ENCODE measurements at regions not wholly inside any gene's neighbourhood (a gene's known extent, or its start where the extent isn't known, plus 50 kb on each side); places are given as distances from the start of the nearest gene placed in this dataset.

DNA sequence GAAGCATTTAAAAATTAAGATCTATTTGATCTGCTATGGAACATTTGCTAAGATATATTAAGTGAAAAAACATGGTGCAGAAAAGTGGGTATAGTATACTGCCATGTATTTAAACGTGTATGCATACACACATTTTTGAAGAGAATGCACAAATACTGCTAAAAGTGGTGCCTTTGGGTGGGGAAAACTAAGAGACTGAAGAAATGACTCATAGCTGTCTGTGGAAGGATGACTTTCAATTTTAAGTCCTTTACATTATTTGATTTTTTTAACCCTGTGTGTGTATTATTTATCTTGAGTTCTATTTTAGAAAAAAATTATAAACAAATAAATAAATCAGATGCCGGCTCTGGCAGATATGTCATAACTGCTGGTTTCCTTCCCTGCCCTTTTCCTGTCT is 120.7 kb upstream of the SLIT3 start:
- DNase-seq = no peak
- WGBS, 2 donors = 43 to 52% methylated on average over 2 of the region's 2 CpGs
- TF ChIP-seq, protein P1, sequence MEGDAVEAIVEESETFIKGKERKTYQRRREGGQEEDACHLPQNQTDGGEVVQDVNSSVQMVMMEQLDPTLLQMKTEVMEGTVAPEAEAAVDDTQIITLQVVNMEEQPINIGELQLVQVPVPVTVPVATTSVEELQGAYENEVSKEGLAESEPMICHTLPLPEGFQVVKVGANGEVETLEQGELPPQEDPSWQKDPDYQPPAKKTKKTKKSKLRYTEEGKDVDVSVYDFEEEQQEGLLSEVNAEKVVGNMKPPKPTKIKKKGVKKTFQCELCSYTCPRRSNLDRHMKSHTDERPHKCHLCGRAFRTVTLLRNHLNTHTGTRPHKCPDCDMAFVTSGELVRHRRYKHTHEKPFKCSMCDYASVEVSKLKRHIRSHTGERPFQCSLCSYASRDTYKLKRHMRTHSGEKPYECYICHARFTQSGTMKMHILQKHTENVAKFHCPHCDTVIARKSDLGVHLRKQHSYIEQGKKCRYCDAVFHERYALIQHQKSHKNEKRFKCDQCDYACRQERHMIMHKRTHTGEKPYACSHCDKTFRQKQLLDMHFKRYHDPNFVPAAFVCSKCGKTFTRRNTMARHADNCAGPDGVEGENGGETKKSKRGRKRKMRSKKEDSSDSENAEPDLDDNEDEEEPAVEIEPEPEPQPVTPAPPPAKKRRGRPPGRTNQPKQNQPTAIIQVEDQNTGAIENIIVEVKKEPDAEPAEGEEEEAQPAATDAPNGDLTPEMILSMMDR (IDR thresholded peaks at IDR 0.05) = no peak
- TF ChIP-seq POLR2A (IDR thresholded peaks at IDR 0.05) = no peak
- no peak for TF ChIP-seq POLR2AphosphoS5 (IDR thresholded peaks at IDR 0.05)
- no peak for TF ChIP-seq EP300 (IDR thresholded peaks at IDR 0.05)

DNA sequence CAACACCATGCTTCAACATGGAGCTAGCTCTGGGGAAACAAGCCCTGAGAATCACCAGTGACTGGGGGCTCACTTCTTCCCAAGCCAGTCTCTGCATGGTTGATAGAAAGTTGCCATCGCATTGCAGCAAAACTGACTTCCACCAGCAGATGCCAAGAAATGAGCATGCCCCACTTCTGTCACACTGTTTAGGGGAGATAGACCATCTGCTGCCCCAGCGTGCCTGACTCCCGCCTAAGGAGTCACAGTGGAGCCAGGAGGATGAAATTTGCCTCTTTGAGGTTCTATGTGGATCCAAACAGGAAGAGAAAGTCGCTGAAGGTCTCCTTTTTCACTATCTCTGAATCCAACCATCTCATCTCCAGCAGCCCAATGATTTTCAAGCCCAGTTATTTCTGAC is 116.7 kb upstream of the SLIT3 start:
- 77 to 82% methylated on average over 4 of the region's 4 CpGs for WGBS, 2 donors
- no peaks in the 10 kb centered on the region for H3K9me3 ChIP-seq
- no peaks in the 10 kb centered on the region for H3K36me3 ChIP-seq
- H3K27ac ChIP-seq = no peak overlapping the region
- no peak overlapping the region for H3K4me3 ChIP-seq
- ATAC-seq (ENCODE audit: low FRiP score in 2 of 2) (no peak), DNase-seq (no peak)
- TF ChIP-seq, protein P1 (IDR thresholded peaks at IDR 0.05) = no peak
- no peak for TF ChIP-seq POLR2A (IDR thresholded peaks at IDR 0.05)
- no peak for TF ChIP-seq POLR2AphosphoS5 (IDR thresholded peaks at IDR 0.05)
- no peak for TF ChIP-seq EP300 (IDR thresholded peaks at IDR 0.05)
- no peaks in the 10 kb centered on the region for H3K27me3 ChIP-seq
- H3K4me1 ChIP-seq = no peaks in the 10 kb centered on the region

More for the DNA sequence above, 120.7 kb upstream of the SLIT3 start:
- no peak for ATAC-seq (ENCODE audit: low FRiP score in 2 of 2)
- Histone ChIP-seq H3K9me3 (no peaks in the 10 kb centered on the region), H3K27me3 (no peaks in the 10 kb centered on the region), H3K4me1 (no peaks in the 10 kb centered on the region), H3K4me3 (no peak overlapping the region), H3K36me3 (no peaks in the 10 kb centered on the region), H3K27ac (no peak overlapping the region)

DNA sequence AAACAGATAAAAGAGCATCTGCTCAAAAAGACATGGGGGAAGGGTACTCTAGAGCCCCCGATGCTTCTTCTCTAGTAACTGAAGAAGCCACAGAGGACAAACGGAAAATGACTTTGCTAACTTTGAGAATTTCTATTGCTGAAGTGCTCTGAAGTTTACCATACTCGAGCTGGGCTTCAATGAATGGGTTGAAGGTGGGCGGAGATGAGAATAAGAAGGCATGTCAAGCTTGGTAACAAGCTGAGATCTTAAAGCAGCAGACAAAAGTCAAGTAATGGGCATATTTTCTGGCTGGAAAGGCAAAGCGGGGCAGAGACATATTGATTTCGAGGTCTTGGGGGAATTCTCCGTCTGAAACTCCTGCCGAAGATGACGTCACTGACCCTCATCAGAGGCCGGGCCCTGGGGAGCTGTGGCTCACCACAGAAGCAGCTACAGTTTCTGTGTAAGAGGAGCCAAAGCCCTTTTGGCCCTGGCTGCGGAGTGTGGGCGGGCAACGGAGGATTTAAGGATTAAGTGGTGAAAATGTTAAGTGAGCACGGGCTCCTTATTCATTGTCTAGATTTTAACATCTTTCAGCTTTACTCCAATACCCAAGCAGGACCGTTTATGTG is 115.8 kb upstream of the SLIT3 start:
- H3K27ac ChIP-seq = no peak overlapping the region
- TF ChIP-seq POLR2A (IDR thresholded peaks at IDR 0.05) (no peak), EP300 (IDR thresholded peaks at IDR 0.05) (no peak), POLR2AphosphoS5 (IDR thresholded peaks at IDR 0.05) (no peak)
- TF ChIP-seq, protein P1 (IDR thresholded peaks at IDR 0.05) = no peak
- no peak overlapping the region for H3K4me3 ChIP-seq
- DNase-seq (peak in 1 of 2 donors; percentile 3), ATAC-seq (ENCODE audit: low FRiP score in 2 of 2) (peak in 1 of 2 donors; percentile 85)
- WGBS, 2 donors = 74 to 82% methylated on average over 15 of the region's 15 CpGs
- H3K4me1 ChIP-seq = no peaks in the 10 kb centered on the region
- no peaks in the 10 kb centered on the region for H3K27me3 ChIP-seq
- H3K36me3 ChIP-seq = no peaks in the 10 kb centered on the region
- no peaks in the 10 kb centered on the region for H3K9me3 ChIP-seq

DNA sequence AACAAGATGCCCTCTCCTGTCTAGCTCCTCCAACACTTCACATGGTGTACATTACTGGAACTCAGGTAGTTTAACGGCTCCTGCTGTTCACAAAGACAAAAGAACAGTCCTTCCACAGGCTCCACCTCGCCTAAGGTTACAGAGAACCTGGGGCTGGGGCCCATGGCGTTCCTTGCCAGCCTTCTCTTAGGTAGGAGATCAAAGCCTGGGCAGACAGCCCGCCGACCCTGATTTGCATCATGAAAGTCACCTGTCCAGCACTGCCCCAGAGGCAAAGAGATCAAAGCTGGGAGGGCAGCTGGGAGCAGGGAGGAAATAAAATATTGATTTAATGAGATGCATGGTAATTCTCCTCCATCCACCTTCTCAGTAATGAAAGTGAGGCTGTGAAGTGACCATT is 115.0 kb upstream of the SLIT3 start:
- WGBS, 2 donors = 66 to 78% methylated on average over 5 of the region's 5 CpGs
- H3K9me3 ChIP-seq = no peaks in the 10 kb centered on the region
- no peak for DNase-seq
- no peaks in the 10 kb centered on the region for H3K27me3 ChIP-seq
- no peak overlapping the region for H3K27ac ChIP-seq
- H3K4me1 ChIP-seq = no peaks in the 10 kb centered on the region
- no peak for ATAC-seq (ENCODE audit: low FRiP score in 2 of 2)
- H3K4me3 ChIP-seq = no peak overlapping the region
- no peak for TF ChIP-seq POLR2AphosphoS5 (IDR thresholded peaks at IDR 0.05)
- no peak for TF ChIP-seq POLR2A (IDR thresholded peaks at IDR 0.05)
- TF ChIP-seq, protein P1 (IDR thresholded peaks at IDR 0.05) = no peak
- TF ChIP-seq EP300 (IDR thresholded peaks at IDR 0.05) = no peak
- H3K36me3 ChIP-seq = no peaks in the 10 kb centered on the region

DNA sequence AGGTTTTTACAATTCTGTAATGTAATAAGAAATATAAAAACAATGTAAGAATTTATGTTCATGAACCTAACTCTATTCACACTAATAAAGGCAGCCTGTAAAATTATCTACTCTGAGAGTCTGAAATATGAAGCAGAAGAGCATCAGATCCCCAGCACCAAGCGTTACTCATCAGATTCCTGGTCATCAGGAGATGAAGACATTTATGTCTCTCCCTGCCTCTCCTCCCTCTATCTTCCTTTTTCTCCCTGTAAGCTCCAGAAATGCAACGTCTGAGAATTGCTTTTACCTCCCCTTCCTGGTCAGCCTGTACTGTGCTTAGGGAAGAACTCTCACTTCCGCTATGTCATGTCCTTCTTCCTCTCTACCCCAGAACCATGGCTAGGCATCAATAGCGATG is 114.4 kb upstream of the SLIT3 start:
- ATAC-seq (ENCODE audit: low FRiP score in 2 of 2) (no peak), DNase-seq (no peak)
- TF ChIP-seq POLR2A (IDR thresholded peaks at IDR 0.05) = no peak
- TF ChIP-seq POLR2AphosphoS5 (IDR thresholded peaks at IDR 0.05) = no peak
- no peak for TF ChIP-seq EP300 (IDR thresholded peaks at IDR 0.05)
- TF ChIP-seq, protein P1 (IDR thresholded peaks at IDR 0.05) = no peak
- H3K4me3 ChIP-seq = no peak overlapping the region
- H3K36me3 ChIP-seq = no peaks in the 10 kb centered on the region
- 68 to 76% methylated on average over 4 of the region's 4 CpGs for WGBS, 2 donors
- H3K9me3 ChIP-seq = no peaks in the 10 kb centered on the region
- no peak overlapping the region for H3K27ac ChIP-seq
- H3K27me3 ChIP-seq = no peaks in the 10 kb centered on the region
- H3K4me1 ChIP-seq = no peaks in the 10 kb centered on the region
